SK-N-MC (cell line): ENCODE measurements at regions not wholly inside any gene's neighbourhood (a gene's known extent, or its start where the extent isn't known, plus 50 kb on each side); places are given as distances from the start of the nearest gene placed in this dataset.

Experiments
- EZH2 ChIP-seq: fragments of 200-600 bp; sonication (generic); IDR thresholded peaks from one replicate; pipeline ENCODE4 v1.6.1; 2017; ENCODE audit warnings: antibody characterized with exemption
- FOXP2 ChIP-seq: optimal IDR thresholded peaks from 2 replicates; pipeline ENCODE3; 2011; ENCODE audit warnings: mild to moderate bottlenecking, moderate library complexity; ENCODE audit not compliant: insufficient read depth; ENCODE audit errors: extremely low read length, control extremely low read depth
- POLR2AphosphoS5 ChIP-seq: IDR thresholded peaks from 2 replicates; pipeline ENCODE4 v1.6.1; 2012; ENCODE audit warnings: mild to moderate bottlenecking, low read depth, low read length, borderline replicate concordance

- TF ChIP-seq FOXP2 (no peak), POLR2AphosphoS5 (no peak), EZH2 (no peak)
These were observed 322.5 kb downstream of the DRD1 start for GRCh38 chr5:175121457-175121856.
